ENCODE measurements at regions not wholly inside any gene's neighbourhood (a gene's known extent, or its start where the extent isn't known, plus 50 kb on each side); places are given as distances from the start of the nearest gene placed in this dataset.

DNA sequence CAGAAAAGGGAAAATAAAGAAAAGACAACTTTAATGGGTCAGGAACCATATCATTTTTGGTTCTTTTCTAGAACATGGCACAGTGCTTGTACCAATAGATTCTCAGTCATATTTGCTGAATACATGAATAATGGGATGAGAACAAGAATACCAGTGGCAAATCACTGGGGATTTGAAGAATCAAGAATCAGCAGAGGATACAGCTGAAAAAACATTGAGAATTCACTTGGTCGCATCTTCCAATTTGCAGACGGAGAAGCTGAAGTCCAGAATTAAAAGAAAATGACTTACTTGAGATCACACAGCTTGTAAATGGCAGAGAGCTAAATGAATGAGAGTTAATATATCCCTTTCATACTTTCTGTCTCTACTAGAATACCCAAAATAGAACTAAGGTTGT, 362.2 kb downstream of the RAD51AP2 start:
- H3K79me2 ChIP-seq: no peaks in the 10 kb centered on the region
- no peaks in the 10 kb centered on the region for H3K36me3 ChIP-seq (ENCODE audit: control insufficient read depth, insufficient read depth, low read length)
- H3K4me2 ChIP-seq (ENCODE audit: low read length): no peak overlapping the region
- TF ChIP-seq, protein P1, sequence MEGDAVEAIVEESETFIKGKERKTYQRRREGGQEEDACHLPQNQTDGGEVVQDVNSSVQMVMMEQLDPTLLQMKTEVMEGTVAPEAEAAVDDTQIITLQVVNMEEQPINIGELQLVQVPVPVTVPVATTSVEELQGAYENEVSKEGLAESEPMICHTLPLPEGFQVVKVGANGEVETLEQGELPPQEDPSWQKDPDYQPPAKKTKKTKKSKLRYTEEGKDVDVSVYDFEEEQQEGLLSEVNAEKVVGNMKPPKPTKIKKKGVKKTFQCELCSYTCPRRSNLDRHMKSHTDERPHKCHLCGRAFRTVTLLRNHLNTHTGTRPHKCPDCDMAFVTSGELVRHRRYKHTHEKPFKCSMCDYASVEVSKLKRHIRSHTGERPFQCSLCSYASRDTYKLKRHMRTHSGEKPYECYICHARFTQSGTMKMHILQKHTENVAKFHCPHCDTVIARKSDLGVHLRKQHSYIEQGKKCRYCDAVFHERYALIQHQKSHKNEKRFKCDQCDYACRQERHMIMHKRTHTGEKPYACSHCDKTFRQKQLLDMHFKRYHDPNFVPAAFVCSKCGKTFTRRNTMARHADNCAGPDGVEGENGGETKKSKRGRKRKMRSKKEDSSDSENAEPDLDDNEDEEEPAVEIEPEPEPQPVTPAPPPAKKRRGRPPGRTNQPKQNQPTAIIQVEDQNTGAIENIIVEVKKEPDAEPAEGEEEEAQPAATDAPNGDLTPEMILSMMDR (IDR thresholded peaks at IDR 0.05): no peak
- H3K27ac ChIP-seq: no peak overlapping the region
- H3K4me3 ChIP-seq (ENCODE audit: low read depth, low read length): no peak overlapping the region
- no peaks in the 10 kb centered on the region for H3K4me1 ChIP-seq
- H3K9me3 ChIP-seq (ENCODE audit: control insufficient read depth, low read length): no peaks in the 10 kb centered on the region
- H3K9ac ChIP-seq: no peak overlapping the region
- no peak overlapping the region for H2AFZ ChIP-seq
- H3K27me3 ChIP-seq (ENCODE audit: control insufficient read depth, insufficient read depth, low read length): no peaks in the 10 kb centered on the region

DNA sequence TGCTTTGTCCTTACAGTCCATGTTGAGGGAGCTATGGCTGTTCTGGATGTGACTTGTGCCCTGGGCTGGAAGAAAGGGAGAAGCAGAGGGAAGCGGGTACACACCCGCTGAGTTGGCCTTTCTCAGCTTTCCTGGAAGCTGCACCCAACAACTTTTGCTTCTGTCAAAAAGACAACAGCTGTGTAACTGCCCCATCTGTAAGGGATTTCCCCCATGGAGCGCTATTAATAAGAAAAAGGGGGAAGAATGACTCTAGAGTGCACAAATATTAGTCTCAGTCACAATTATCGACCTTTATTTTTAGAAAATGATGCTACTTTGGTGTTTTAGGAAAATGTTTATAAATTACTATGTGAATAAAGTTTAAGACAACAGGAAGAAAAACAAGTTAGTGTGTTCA, 368.3 kb downstream of the RAD51AP2 start:
- no peaks in the 10 kb centered on the region for H3K79me2 ChIP-seq
- H3K4me3 ChIP-seq (ENCODE audit: low read depth, low read length): no peak overlapping the region
- no peaks in the 10 kb centered on the region for H3K27me3 ChIP-seq (ENCODE audit: control insufficient read depth, insufficient read depth, low read length)
- TF ChIP-seq, protein P1 (IDR thresholded peaks at IDR 0.05): no peak
- no peak overlapping the region for H3K27ac ChIP-seq
- no peaks in the 10 kb centered on the region for H3K4me1 ChIP-seq
- no peak overlapping the region for H3K9ac ChIP-seq
- no peak overlapping the region for H2AFZ ChIP-seq
- no peaks in the 10 kb centered on the region for H3K9me3 ChIP-seq (ENCODE audit: control insufficient read depth, low read length)
- H3K36me3 ChIP-seq (ENCODE audit: control insufficient read depth, insufficient read depth, low read length): no peaks in the 10 kb centered on the region
- H3K4me2 ChIP-seq (ENCODE audit: low read length): no peak overlapping the region

GRCh38 chr2:17148407-17149145, 369.7 kb downstream of the RAD51AP2 start:
- no peak overlapping the region for H3K27ac ChIP-seq
- no peaks in the 10 kb centered on the region for H3K79me2 ChIP-seq
- H3K4me1 ChIP-seq: no peaks in the 10 kb centered on the region
- H3K9me3 ChIP-seq (ENCODE audit: control insufficient read depth, low read length): no peaks in the 10 kb centered on the region
- no peak overlapping the region for H3K4me3 ChIP-seq (ENCODE audit: low read depth, low read length)
- H2AFZ ChIP-seq: no peak overlapping the region
- TF ChIP-seq, protein P1 (IDR thresholded peaks at IDR 0.05): no peak
- H3K27me3 ChIP-seq (ENCODE audit: control insufficient read depth, insufficient read depth, low read length): no peaks in the 10 kb centered on the region
- no peak overlapping the region for H3K4me2 ChIP-seq (ENCODE audit: low read length)
- H3K9ac ChIP-seq: no peak overlapping the region
- no peaks in the 10 kb centered on the region for H3K36me3 ChIP-seq (ENCODE audit: control insufficient read depth, insufficient read depth, low read length)

DNA sequence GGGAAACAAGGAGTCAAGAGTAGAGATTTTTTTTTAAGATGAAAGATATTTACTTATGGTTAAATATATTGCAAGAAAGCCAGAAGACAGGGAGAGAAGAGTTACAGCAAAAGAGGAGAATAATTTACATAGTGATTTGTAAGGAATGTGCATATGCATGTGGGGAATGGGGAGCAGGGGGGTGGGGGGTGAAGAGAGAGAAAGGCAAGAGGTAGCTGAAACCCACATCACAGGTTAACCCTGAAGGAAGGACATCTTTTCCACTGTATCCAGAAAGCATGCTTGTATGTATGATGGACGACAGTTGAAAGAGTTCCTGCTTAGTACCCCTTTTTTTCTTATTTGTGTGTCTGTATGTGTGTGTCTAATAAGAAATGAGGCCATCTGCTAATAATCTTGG, 371.9 kb downstream of the RAD51AP2 start:
- Histone ChIP-seq H3K79me2 (no peaks in the 10 kb centered on the region), H3K27me3 (ENCODE audit: control insufficient read depth, insufficient read depth, low read length) (no peaks in the 10 kb centered on the region), H3K36me3 (ENCODE audit: control insufficient read depth, insufficient read depth, low read length) (no peaks in the 10 kb centered on the region), H3K4me3 (ENCODE audit: low read depth, low read length) (no peak overlapping the region), H3K4me2 (ENCODE audit: low read length) (no peak overlapping the region), H3K9ac (no peak overlapping the region), H3K9me3 (ENCODE audit: control insufficient read depth, low read length) (no peaks in the 10 kb centered on the region), H3K27ac (no peak overlapping the region), H3K4me1 (no peaks in the 10 kb centered on the region), H2AFZ (no peak overlapping the region)
- TF ChIP-seq, protein P1 (IDR thresholded peaks at IDR 0.05): no peak

DNA sequence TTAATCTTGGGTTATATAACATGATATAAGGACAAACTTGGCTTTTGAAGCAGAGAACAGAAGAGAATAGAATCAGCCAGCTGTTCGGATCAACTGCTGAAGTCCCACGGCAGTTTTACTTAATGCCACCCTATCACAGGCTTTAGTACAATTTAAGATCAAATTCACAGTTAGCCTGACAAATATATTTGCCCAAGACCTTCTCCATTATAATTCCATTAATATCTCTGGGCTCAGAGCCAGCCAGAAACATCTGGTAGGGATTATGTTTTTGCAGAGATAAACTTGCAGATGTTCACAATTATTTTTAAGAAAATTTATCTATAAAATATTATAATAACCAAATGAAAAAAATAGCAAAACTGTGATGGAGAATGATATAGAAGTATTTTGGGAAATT, 381.4 kb downstream of the RAD51AP2 start:
- H3K79me2 ChIP-seq: no peaks in the 10 kb centered on the region
- H3K36me3 ChIP-seq (ENCODE audit: control insufficient read depth, insufficient read depth, low read length): no peaks in the 10 kb centered on the region
- no peak overlapping the region for H2AFZ ChIP-seq
- no peak overlapping the region for H3K9ac ChIP-seq
- H3K4me2 ChIP-seq (ENCODE audit: low read length): no peak overlapping the region
- TF ChIP-seq, protein P1 (IDR thresholded peaks at IDR 0.05): no peak
- H3K9me3 ChIP-seq (ENCODE audit: control insufficient read depth, low read length): no peaks in the 10 kb centered on the region
- H3K27me3 ChIP-seq (ENCODE audit: control insufficient read depth, insufficient read depth, low read length): no peaks in the 10 kb centered on the region
- H3K4me1 ChIP-seq: no peaks in the 10 kb centered on the region
- H3K27ac ChIP-seq: no peak overlapping the region
- no peak overlapping the region for H3K4me3 ChIP-seq (ENCODE audit: low read depth, low read length)

Data from parathyroid adenoma (tissue), 2 donors.